ENCODE measurements at regions not wholly inside any gene's neighbourhood (a gene's known extent, or its start where the extent isn't known, plus 50 kb on each side); places are given as distances from the start of the nearest gene placed in this dataset.

DNA sequence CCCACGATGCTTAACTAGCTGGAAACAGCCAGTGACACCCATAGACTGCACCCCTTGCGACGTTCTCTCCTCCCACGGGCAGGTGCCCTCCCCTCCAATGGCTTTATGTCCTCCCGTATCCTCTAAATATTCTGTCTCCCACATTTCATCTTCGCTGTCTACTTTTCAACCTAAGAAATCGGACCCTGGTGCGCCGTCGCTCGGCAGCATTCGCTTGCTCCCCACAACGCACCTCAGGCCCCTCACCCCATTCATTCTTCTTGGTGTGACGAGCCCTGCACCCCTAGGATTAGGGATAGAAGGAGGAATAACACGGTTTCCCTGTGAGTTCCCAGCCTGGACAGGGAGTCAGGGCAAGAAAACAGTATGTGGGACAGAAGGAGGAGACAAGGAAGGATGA lies 74.3 kb upstream of the FOXQ1 start:
- Histone ChIP-seq H3K9ac (no peak overlapping the region), H3K4me2 (ENCODE audit: unreplicated experiment) (no peak overlapping the region), H3F3A (ENCODE audit: insufficient read depth) (0 out of 2 replicates have a peak, but pooled peaks cover 5% of the 10 kb centered on the region), H3K4me3 (no peak overlapping the region), H3K9me2 (ENCODE audit: insufficient read depth) (no peaks in the 10 kb centered on the region), H3K36me3 (ENCODE audit: low read depth) (no peaks in the 10 kb centered on the region), H3K27me3 (replicated peaks; ENCODE audit: insufficient read depth) (peaks cover 5% of the 10 kb centered on the region; the same call in 1 of the 2 replicates), H2AFZ (no peak overlapping the region), H3K9me3 (ENCODE audit: low read depth) (no peaks in the 10 kb centered on the region), H3K4me1 (ENCODE audit: insufficient read depth) (0 out of 2 replicates have a peak, but pooled peaks cover 8% of the 10 kb centered on the region), H3K27ac (no peak overlapping the region), H3K79me2 (ENCODE audit: insufficient read depth) (no peaks in the 10 kb centered on the region), H4K20me1 (ENCODE audit: insufficient read depth) (no peaks in the 10 kb centered on the region)
- DNase-seq: no peak
- WGBS, 2 experiments (ENCODE audit: low coverage in 1 of 2, low lambda C conversion rate in 2 of 2, missing lambda C conversion rate in 2 of 2): 80 to 81% methylated on average over 15 of the region's 15 CpGs
- in situ Hi-C loops (cut with MboI): no loop called here
- TF ChIP-seq EZH2 (IDR thresholded peaks at IDR 0.05; ENCODE audit: insufficient read depth, poor library complexity, severe bottlenecking): no peak
- no peak for TF ChIP-seq EZH2phosphoT487 (IDR thresholded peaks at IDR 0.05; ENCODE audit: insufficient read depth, low read depth)

- no peak overlapping the region for H3K4me3 ChIP-seq
Observed at GRCh38 chr6:1235825-1236224, 76.1 kb upstream of the FOXQ1 start.

GRCh38 chr6:1233924-1234323 lies 78.0 kb upstream of the FOXQ1 start:
- Histone ChIP-seq H3K27me3 (replicated peaks; ENCODE audit: insufficient read depth) (peaks cover 15% of the 10 kb centered on the region), H3F3A (ENCODE audit: insufficient read depth) (no peaks in the 10 kb centered on the region), H2AFZ (no peak overlapping the region), H3K36me3 (ENCODE audit: low read depth) (no peaks in the 10 kb centered on the region), H3K9ac (no peak overlapping the region), H3K4me2 (ENCODE audit: unreplicated experiment) (no peak overlapping the region), H3K9me2 (ENCODE audit: insufficient read depth) (no peaks in the 10 kb centered on the region), H3K4me3 (no peak overlapping the region), H4K20me1 (ENCODE audit: insufficient read depth) (no peaks in the 10 kb centered on the region), H3K4me1 (ENCODE audit: insufficient read depth) (no peaks in the 10 kb centered on the region), H3K79me2 (ENCODE audit: insufficient read depth) (no peaks in the 10 kb centered on the region), H3K9me3 (ENCODE audit: low read depth) (no peaks in the 10 kb centered on the region), H3K27ac (no peak overlapping the region)
- in situ Hi-C loops (cut with MboI): no loop called here
- no peak for DNase-seq
- no peak for TF ChIP-seq EZH2phosphoT487 (IDR thresholded peaks at IDR 0.05; ENCODE audit: insufficient read depth, low read depth)
- TF ChIP-seq EZH2 (IDR thresholded peaks at IDR 0.05; ENCODE audit: insufficient read depth, poor library complexity, severe bottlenecking): no peak
- 79 to 81% methylated on average over 11 of the region's 11 CpGs for WGBS, 2 experiments (ENCODE audit: low coverage in 1 of 2, low lambda C conversion rate in 2 of 2, missing lambda C conversion rate in 2 of 2)

More at GRCh38 chr6:1235825-1236224, 76.1 kb upstream of the FOXQ1 start:
- WGBS, 2 experiments (ENCODE audit: low coverage in 1 of 2, low lambda C conversion rate in 2 of 2, missing lambda C conversion rate in 2 of 2): 67 to 72% methylated on average over 6 of the region's 6 CpGs
- Histone ChIP-seq H3K9me2 (ENCODE audit: insufficient read depth) (no peaks in the 10 kb centered on the region), H3K36me3 (ENCODE audit: low read depth) (no peaks in the 10 kb centered on the region), H2AFZ (no peak overlapping the region), H3K27me3 (replicated peaks; ENCODE audit: insufficient read depth) (peaks cover 15% of the 10 kb centered on the region), H3K27ac (no peak overlapping the region), H3K4me2 (ENCODE audit: unreplicated experiment) (no peak overlapping the region), H3F3A (ENCODE audit: insufficient read depth) (no peaks in the 10 kb centered on the region), H3K9me3 (ENCODE audit: low read depth) (no peaks in the 10 kb centered on the region), H3K9ac (no peak overlapping the region), H4K20me1 (ENCODE audit: insufficient read depth) (no peaks in the 10 kb centered on the region), H3K79me2 (ENCODE audit: insufficient read depth) (no peaks in the 10 kb centered on the region), H3K4me1 (ENCODE audit: insufficient read depth) (0 out of 2 replicates have a peak, but pooled peaks cover 4% of the 10 kb centered on the region)
- TF ChIP-seq EZH2phosphoT487 (IDR thresholded peaks at IDR 0.05; ENCODE audit: insufficient read depth, low read depth): no peak
- TF ChIP-seq EZH2 (IDR thresholded peaks at IDR 0.05; ENCODE audit: insufficient read depth, poor library complexity, severe bottlenecking): no peak
- DNase-seq: no peak
- in situ Hi-C loops (cut with MboI): no loop called here

- Histone ChIP-seq H2AFZ (no peak overlapping the region), H3K36me3 (ENCODE audit: low read depth) (no peaks in the 10 kb centered on the region), H3K27me3 (replicated peaks; ENCODE audit: insufficient read depth) (peaks cover 15% of the 10 kb centered on the region), H3K9me2 (ENCODE audit: insufficient read depth) (no peaks in the 10 kb centered on the region), H4K20me1 (ENCODE audit: insufficient read depth) (no peaks in the 10 kb centered on the region), H3K9ac (no peak overlapping the region), H3K9me3 (ENCODE audit: low read depth) (no peaks in the 10 kb centered on the region), H3F3A (ENCODE audit: insufficient read depth) (no peaks in the 10 kb centered on the region), H3K4me1 (ENCODE audit: insufficient read depth) (no peaks in the 10 kb centered on the region), H3K4me3 (no peak overlapping the region), H3K79me2 (ENCODE audit: insufficient read depth) (no peaks in the 10 kb centered on the region), H3K4me2 (ENCODE audit: unreplicated experiment) (no peak overlapping the region), H3K27ac (no peak overlapping the region)
- WGBS, 2 experiments (ENCODE audit: low coverage in 1 of 2, low lambda C conversion rate in 2 of 2, missing lambda C conversion rate in 2 of 2): 71 to 77% methylated on average over 3 of the region's 3 CpGs
- no peak for DNase-seq
- TF ChIP-seq EZH2 (IDR thresholded peaks at IDR 0.05; ENCODE audit: insufficient read depth, poor library complexity, severe bottlenecking) (no peak), EZH2phosphoT487 (IDR thresholded peaks at IDR 0.05; ENCODE audit: insufficient read depth, low read depth) (no peak)
- in situ Hi-C loops (cut with MboI): no loop called here
Observed at GRCh38 chr6:1232578-1232977, 79.3 kb upstream of the FOXQ1 start.

DNA sequence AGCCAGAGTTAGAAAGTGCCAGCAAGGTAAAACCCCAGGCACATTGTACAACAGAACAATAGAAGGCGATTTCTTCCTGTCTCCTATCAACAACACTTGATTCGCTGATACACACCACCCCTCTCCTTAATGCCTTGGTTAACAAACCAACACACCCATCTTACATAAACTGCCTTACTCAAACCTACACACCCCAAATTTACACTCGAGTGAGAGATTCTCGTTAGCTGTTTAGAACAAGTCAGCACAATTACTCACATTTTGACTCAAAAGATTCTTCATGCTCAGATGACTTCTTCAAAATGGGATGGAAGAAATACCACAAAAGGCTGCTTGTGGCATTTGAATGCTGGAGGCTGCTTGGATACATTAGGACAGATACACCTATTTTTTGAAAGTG lies 80.0 kb upstream of the FOXQ1 start:
- Histone ChIP-seq H3K27ac (no peak overlapping the region), H3K27me3 (replicated peaks; ENCODE audit: insufficient read depth) (peaks cover 15% of the 10 kb centered on the region), H3K4me3 (no peak overlapping the region), H2AFZ (no peak overlapping the region), H3K9me2 (ENCODE audit: insufficient read depth) (no peaks in the 10 kb centered on the region), H3F3A (ENCODE audit: insufficient read depth) (no peaks in the 10 kb centered on the region), H3K9ac (no peak overlapping the region), H3K4me2 (ENCODE audit: unreplicated experiment) (no peak overlapping the region), H3K4me1 (ENCODE audit: insufficient read depth) (no peaks in the 10 kb centered on the region), H4K20me1 (ENCODE audit: insufficient read depth) (no peaks in the 10 kb centered on the region), H3K79me2 (ENCODE audit: insufficient read depth) (no peaks in the 10 kb centered on the region), H3K36me3 (ENCODE audit: low read depth) (no peaks in the 10 kb centered on the region), H3K9me3 (ENCODE audit: low read depth) (no peaks in the 10 kb centered on the region)
- TF ChIP-seq EZH2phosphoT487 (IDR thresholded peaks at IDR 0.05; ENCODE audit: insufficient read depth, low read depth) (no peak), EZH2 (IDR thresholded peaks at IDR 0.05; ENCODE audit: insufficient read depth, poor library complexity, severe bottlenecking) (no peak)
- WGBS, 2 experiments (ENCODE audit: low coverage in 1 of 2, low lambda C conversion rate in 2 of 2, missing lambda C conversion rate in 2 of 2): 63 to 66% methylated on average over 4 of the region's 4 CpGs
- no peak for DNase-seq
- in situ Hi-C loops (cut with MboI): no loop called here

All from GM23248 (cell line).